Stimulated activated CD4-positive, alpha-beta T cell treated with anti-CD3 and anti-CD28 coated beads, TNF-alpha, amount 100 ng/mL, for 4 hours (primary cell): ENCODE measurements at regions not wholly inside any gene's neighbourhood (a gene's known extent, or its start where the extent isn't known, plus 50 kb on each side); places are given as distances from the start of the nearest gene placed in this dataset.
"Not testable (repeated sequence)": the region's sequence is repeated elsewhere in the genome, so short reads cannot be mapped to it uniquely, and the experiment has no call there.

Source experiments
- DNase-seq, 3 experiments: peaks; one replicate each; pipeline ENCODE4 v3.0.0-alpha.2; 2020; ENCODE audit warnings: low read depth in 3 of 3

DNA sequence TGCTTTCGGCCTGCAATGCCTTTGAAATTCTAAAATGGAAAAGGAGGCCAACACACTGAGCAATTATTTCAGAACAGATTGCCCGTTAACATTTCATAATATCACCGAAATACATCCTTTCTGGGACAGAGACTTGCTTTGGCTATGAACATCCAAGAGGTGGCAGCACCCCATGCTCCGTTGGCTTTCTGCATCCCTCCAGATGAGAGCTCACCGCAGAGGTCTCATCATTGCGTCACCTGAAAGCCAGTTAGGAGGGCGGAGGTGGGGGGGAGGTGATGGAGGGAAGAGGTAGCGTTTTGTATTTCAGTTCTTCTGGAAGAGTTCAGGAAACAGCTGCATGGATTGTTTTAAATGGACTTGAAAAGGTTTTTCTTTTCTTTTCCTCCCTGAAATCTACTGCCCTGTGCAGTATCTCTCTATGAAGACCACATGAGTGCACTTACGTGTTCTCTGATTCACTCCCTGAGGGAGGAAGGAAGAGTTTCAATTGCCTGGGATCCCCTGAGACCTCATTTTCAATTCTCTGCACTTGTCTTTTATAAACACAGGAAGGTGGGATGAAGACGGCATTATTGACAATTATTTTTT, 166.8 kb upstream of the PGRMC2 start:
- peak; percentile 3 to 44 (median 41) for DNase-seq

DNA sequence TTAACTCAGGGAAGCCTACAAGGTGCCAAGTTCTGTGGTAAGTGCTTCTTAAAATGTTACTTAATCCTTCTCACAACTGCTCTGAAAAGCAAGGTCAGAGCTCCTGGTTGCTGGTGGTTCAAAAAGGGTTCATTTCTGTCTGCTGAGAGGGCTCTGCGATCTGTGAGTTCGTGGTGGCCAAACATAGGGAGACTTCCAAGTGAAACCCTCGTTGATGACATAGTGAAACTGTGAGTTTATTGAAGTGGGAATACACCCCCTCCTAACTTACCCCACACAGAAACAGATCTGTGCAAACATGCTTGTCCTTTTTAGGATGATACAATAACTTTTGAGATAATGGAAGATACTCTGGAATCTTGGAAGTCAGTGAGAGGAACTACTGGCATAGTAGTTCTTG, 164.8 kb upstream of the PGRMC2 start:
- no peak for DNase-seq

DNA sequence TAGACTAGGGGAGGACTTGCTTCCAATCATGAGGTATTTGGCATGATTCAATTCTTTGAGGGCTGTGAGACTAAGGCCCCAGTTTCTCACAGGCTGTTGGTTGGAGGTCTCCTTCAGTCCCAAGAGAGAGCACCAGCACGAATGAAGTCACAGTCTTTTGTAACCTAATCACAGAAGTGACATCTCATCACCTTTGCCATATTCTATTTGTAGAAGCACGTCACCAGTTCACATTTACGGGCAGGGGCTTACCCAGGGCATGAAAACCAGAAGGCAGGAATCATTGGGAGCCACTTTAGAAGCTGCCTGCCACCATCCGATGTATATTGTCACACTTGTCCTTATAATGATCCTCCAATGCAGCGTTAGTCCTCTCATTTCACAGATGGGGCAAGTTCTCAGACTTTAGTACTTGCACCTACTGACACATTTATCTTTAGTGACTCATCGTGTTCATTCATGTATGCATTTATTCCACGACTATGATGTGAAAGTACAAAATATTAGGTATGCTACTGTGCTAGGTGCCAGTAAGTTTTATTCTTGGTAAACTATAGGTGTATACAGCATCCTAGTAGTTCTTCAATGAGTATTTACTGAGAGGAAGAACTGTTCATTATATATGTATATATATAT, 163.8 kb upstream of the PGRMC2 start:
- DNase-seq: no peak

DNA sequence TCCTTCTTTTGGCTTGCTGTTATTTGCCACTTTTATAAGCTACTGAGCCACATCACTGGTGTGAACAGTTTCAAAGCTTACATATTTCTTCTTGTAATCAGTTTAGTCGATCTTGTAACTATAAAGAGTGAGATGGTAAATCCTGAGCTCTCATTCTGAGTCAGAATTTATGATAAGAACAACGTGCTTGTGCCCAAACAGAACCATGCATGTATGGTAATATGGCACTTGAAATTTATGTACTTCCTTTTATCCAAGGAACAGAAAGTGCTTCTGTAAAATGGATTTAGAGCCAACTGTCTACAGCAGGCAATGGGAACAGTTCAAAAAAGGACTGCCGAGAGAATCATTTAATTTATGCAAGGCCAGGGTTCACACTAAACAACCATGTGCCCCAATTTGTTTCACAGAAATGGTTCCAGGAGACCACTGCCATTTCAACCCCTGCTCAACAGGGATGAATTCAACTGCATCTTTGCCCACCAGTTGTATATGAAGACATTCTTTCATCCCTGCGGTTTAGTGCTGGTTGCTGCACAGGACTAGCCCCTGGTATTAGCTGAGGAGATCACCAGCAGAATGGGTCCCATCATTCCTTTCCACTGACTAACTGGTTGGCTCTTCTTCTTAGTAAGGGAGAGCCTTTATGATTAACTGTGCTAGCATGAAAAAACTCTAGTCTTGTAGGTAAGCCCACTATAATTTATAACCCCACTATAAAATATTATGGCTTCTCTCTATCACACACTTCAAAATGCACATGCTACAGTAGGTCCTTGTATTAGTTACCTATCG, 162.9 kb upstream of the PGRMC2 start:
- DNase-seq: no peak

DNA sequence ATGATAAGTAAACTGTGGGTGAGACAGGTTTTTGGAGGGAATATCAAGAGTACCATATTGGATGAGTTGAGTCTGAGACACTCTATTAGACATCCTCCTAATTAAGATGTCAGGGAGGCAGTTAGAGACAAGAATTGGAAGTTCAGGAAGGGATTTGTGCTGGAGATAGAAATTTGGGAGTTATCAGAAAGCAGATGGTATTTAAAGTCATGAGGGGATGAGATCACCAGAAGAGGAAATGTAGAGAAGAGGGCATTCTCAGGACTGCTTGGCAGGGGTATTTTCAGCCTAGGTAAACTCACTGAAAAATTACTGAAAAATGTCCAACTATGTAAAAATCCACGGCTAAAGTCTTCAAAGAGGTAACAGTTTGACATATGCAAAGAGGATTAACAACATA, 161.6 kb upstream of the PGRMC2 start:
- no peak for DNase-seq

DNA sequence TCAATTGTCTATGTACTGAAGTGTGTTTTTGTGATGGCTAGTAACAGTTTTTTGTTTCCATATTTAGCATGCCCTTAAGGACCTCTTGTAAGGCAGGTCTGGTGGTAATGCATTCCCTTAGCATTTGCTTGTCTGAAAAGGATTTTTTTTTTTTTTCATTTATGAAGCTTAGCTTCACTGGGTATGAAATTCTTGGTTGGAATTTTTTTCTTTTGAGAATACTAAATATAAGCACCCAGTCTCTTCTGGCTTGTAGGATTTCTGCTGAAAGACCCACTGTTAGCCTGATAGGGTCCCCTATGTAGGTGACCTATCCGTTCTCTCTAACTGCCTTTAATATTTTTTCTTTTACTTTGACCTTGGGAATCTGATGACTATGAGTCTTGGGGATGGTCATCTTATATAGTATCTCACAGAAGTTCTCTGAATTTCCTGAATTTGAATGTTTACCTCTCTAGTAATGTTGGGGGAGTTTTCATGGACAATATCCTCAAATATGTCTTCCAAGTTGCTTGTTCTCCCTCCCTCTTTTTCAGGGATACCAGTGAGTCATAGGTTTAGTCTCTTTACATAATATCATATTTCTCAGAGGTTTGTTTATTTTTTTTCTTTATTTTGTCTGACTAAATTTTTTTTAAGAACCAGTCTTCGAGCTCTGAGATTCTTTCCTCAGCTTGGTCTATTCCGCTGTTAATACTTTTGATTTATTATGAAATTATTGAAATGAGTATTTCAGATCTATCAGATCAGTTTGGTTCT, 157.1 kb upstream of the PGRMC2 start:
- no peak for DNase-seq

DNA sequence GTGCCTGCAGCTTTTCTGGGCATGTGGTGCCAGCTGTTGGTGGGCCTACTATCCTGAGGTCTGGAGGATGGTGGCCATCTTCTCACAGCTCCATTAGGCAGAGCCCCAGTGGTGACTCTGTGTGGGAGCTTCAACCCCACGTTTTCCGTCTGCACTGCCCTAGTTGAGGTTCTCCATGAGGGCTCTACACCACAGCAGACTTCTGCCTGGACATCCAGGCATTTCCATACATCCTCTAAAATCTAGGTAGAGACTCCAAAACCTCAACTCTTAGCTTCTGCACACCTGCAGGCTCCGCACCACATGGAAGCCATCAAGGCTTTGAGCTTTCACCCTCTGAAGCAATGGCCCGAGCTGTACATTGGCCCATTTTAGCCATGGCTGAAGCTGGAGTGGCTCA, 153.3 kb upstream of the PGRMC2 start:
- DNase-seq: no peak

DNA sequence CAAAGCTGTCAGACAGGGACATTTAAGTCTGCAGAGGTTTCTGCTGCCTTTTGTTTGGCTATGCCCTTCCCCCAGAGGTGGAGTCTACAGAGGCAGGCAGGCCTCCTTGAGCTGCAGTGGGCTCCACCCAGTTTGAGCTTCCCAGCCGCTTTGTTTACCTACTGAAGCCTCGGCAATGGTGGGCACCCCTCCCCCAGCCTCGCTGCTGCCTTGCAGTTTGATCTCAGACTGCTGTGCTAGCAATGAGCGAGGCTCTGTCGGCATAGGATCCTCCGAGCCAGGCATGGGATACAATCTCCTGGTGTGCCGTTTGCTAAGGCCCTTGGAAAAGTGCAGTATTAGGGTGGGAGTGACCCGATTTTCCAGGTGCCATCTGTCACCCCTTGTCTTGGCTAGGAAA, 149.4 kb upstream of the PGRMC2 start:
- not testable (repeated sequence) for DNase-seq

DNA sequence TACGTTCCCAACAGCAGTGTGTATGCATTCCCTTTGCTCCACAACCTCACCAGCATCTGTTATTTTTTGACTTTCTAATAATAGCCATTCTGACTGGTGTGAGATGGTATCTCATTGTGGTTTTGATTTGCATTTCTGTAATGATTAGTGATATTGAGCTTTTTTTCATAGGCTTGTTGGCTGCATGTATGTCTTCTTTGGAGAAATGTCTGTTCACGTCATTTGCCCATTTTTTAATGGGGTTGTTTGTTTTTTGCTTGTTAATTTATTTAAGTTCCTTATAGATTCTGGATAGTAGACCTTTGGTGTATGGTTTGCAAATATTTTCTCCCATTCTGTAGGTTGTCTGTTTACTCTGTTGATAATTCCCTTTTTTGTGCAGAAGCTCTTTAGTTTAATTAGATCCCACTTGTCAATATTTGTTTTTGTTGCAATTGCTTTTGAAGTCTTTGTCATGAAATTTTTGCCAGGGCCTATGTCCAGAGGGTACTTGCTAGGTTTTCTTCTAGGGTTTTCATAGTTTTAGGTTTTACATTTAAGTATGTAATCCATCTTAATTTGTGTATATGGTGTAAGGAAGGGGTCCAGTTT, 141.5 kb upstream of the PGRMC2 start:
- not testable (repeated sequence) for DNase-seq

DNA sequence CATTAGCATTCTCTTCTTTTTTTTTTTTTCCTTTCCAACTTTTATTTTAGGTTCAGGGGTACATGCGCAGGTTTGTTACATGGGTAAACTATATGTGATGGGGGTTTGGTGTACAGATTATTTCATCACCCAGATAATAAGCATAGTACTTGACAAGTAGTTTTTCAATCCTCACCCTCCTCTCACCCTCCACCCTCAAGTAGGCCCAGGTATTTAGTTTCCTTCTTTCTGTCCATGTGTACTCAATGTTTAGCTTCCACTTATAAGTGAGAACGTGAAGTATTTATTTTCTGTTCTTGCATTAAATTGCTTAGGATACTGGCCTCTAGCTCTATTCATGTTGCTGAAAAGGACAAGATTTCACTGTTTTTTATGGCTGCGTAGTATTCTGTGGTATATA, 140.8 kb upstream of the PGRMC2 start:
- DNase-seq: no peak

DNA sequence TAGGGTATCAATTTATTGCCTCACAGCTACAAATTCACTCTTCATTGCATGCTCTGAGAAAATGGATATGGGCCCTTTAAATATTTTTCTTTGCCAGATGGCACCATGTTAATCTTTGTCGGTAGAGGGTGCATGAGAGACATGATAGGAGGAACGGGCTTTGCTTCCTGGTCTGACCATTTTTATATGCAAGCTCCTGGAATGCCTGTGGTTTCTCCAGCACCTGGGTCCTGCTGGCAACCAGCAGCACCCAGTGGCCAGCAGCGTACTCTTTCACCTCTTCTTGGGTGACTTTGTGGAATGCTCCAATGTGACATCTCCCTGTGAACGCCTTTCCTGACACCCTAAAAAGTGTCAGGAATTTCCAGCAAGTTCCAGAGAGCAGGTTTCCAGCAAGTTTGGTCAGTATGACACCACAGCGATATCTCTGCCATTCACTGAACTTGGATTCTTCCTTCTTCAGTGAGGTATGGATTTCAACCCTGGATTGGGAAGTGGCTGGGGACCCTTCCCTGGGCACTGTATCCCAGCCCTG, 140.3 kb upstream of the PGRMC2 start:
- no peak for DNase-seq

DNA sequence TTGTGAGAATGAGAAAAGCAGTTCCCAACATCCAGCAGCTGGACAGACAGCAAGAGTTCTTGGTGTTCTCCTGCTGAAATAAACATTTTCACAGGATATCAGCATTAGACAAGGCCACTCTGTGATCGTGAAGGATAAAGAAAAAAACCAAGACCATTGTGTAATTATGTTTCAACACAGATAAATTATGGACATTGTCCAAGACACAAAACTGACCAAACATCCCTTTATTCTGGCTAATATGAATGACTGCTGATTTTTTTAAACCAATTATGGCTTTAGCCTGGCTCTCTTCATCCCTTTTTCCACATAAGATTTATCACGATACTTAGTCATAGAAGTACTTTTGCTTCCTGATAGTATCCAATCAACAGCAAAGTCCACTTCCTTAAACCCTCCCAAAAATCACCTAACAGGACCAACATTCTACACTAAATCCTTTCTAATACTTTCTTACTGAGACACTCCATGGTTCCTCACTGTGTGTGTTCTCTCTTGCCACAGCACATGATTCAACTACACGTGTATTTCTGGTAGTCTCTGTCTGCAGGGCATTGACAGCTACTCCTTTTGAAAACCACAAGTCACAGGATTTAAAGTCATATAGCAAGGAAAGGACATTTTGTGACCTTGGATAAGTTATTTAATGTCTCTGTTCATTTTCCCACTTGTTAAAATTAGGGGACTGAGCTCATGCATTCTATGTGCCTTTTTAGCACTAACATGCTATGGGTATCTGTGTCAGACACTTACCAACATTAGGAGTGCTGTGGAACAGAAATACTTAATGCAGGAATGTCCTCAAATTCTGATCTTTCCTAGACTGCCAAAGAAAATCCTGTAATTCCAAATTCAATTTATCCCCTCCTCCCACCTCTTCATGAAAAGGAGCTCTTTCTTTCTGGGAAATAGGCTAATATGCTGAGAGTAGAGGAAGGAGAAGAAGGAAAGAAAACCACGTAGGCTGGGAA, 137.2 kb upstream of the PGRMC2 start:
- no peak for DNase-seq

DNA sequence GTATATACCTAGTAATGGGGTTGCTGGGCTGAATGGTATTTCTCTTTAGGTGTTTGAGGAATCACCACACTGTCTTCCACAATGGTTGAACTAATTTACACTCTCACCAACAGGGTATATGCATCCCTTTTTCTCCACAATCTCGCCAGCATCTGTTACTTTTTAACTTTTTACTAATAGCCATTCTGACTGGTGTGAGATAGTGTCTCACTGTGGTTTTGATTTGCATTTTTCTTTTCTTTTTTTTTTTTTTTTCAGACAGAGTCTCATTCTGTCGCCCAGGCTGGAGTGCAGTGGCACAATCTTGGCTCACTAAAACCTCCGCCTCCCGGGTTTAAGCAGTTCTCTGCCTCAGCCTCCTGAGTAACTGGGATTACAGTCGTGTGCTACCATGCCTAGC, 134.7 kb upstream of the PGRMC2 start:
- not testable (repeated sequence) for DNase-seq

DNA sequence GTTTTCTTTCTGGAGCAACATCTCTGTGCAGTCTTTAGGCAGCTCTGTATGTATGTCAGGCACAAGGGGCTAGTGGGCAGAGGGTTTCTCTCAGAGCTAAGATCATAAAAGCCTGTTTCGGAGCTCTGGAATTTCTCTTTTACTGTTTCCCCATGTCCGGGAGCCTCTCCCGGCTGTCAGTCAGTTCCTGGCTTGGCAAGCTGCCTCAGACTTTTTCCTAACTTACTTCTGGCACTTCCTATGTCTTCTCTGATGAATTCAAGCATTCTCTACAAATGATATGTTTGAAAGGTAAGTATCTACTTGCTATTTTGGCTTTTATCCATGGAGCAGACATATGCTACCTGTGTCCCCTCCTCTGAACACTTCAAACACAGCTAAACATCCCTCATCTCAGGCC, 129.3 kb upstream of the PGRMC2 start:
- DNase-seq: no peak

DNA sequence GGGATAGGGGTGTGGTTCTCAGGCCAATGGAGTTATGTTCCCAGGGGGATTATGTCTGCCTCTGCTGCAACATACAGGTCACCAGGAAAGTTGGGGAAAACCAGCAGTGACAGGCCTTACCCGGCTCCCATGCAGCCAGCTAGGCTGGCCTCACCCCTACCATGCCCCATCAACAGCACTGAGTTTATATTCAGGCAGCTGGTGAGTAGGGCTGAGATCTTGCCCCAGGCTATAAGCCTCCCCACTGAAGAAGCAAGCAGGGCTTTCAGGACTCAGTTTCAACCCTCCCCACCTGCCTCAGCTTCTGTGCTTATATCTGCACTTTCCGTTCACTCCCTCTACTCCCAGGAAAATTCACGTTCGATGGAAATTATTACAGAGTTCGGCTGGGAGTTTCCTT, 122.4 kb upstream of the PGRMC2 start:
- no peak for DNase-seq

DNA sequence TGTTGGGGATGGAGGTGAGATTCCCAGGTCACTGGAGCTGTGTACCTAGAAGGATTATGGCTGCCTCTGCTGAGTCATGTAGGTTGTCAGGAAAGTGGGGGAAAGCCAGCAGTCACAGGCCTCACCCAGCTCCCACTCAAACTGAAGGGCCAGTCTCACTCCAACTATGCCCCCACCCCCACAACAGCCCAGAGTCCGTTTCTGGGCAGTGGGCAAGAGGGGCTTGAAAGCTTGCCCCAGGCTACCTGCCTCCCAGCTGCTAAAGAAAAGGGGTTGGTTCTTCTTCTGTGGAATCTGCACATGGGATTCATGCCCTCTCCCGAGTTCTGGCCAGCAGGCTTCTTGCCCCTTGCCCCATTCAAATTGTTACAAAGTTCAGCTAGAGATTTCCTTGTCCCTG, 116.0 kb upstream of the PGRMC2 start:
- DNase-seq: no peak

DNA sequence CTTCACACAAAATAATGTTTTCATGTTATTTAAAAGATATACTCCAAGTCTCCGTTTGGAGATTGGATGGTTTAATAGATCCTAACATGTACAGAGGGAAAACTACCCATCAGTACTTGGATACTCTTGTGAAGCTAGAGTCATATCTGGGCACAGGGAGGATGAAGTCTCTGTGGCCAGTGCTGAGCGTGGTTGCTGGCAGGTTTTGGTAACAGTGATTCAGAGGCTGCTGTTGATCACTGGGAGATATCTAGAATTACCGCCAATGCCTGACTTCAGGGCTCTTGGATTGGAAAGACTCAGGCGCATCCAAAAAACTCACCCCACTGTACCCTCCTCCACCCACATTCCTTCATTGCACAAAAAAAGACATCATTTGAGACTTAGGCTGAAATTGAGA, 107.2 kb upstream of the PGRMC2 start:
- no peak for DNase-seq

DNA sequence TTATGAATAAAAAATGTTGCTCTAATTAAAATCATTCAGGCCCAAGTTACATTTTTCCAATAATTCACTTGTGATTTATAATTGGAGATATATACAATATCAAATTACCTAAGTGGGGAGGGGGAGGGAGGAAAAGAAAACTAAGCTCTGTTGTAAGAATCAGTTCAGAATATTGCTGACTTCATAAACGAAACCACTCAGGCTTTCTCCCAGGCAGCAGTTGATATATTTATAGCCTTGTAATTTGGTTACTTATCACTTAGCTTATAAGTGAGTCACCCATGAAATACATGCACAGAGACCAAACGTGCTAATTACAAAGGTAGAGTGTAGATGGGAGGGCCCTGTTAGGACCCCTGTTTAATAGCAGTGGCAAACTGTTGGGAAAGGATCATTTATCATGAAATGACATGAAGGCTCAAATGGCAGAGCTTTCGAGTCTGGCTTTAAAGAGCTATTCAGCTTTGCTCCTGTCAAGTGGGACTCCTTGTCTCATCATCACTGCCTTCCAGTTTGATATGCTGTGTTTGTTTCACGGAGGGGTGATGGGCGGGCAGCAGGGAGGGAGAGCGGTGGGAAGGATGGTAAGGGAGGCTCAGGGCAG, 105.6 kb upstream of the PGRMC2 start:
- no peak for DNase-seq

DNA sequence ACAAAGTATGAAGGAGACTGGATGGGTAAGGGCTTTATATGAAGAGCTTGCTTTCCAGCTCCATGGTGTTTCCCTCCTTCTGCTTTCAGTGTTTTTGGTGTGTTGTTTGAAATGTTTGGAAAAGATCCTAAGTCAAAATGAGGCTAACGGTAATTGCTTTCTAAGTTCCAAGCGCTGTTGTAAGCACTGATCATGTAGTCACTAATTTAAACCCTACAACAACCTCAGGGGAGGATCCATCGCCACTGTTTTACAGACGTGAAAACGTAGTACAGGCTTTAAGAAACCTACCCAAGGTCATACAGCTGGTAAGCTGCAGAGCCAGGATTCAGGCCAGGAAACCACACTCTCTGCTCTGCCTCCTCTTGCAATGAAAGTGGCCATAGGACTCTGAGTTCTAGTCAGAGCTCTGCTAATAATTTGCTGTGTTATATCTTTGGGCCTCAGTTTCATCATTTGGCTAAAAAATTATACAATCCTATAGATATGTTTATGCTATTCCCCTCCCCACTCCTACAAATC, 102.9 kb upstream of the PGRMC2 start:
- no peak for DNase-seq

DNA sequence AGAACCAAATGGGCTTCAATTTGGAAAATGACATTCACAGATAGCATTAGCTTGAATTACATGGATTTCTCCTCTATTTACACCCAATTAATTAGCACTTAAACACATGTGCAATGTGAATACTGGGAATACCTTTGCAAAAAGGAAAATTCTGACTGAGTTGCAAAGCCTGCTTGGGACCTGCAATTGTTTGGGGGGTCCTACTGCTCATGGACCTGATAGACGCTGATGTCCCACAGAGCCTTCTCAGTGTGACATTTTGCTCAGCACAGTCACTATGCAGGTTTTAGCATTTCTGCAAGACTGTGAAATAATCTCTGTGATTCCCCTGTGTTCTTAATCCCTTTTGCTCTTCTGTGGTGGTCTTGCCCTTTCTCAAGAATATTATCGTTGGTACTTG, 101.2 kb upstream of the PGRMC2 start:
- no peak for DNase-seq
